DMS53 treated with DMSO at 0.1 percent for 48 hours (cell line): ENCODE measurements at regions not wholly inside any gene's neighbourhood (a gene's known extent, or its start where the extent isn't known, plus 50 kb on each side); places are given as distances from the start of the nearest gene placed in this dataset.
A peak's percentile ranks its signal among the peaks of the same experiment; 100 is the strongest.

ENCODE experiments used
- DNase-seq: peaks from one replicate; lab custom pipeline; 2025; ENCODE audit not compliant: unreplicated experiment; lab: John Stamatoyannopoulos, UW

- no peak for DNase-seq
These were observed 74.9 kb downstream of the MIAT start for GRCh38 chr22:26732284-26732683.

GRCh38 chr22:26734339-26735018, 77.1 kb downstream of the MIAT start:
- no peak for DNase-seq

- no peak for DNase-seq
These were observed 77.6 kb downstream of the MIAT start for GRCh38 chr22:26735019-26735409.

GRCh38 chr22:26737262-26737661, 79.9 kb downstream of the MIAT start:
- DNase-seq: no peak

- DNase-seq: no peak
These were observed 82.9 kb downstream of the MIAT start for GRCh38 chr22:26740253-26740652.

GRCh38 chr22:26743149-26743548, 85.8 kb downstream of the MIAT start:
- no peak for DNase-seq

GRCh38 chr22:26744892-26745808, 87.8 kb downstream of the MIAT start:
- DNase-seq: no peak

- no peak for DNase-seq
These were observed 88.9 kb downstream of the MIAT start for GRCh38 chr22:26746311-26746710.

- no peak for DNase-seq
These were observed 91.5 kb downstream of the MIAT start for GRCh38 chr22:26748845-26749244.

GRCh38 chr22:26751217-26751616, 93.8 kb downstream of the MIAT start:
- no peak for DNase-seq

- DNase-seq: no peak
These were observed 95.9 kb downstream of the MIAT start for GRCh38 chr22:26753125-26753862.

- no peak for DNase-seq
These were observed 99.4 kb downstream of the MIAT start for GRCh38 chr22:26756675-26757293.

GRCh38 chr22:26757496-26757895, 100.1 kb downstream of the MIAT start:
- DNase-seq: no peak

- DNase-seq: no peak
These were observed 105.4 kb downstream of the MIAT start for GRCh38 chr22:26762503-26763472.

- peak; percentile 76 for DNase-seq
These were observed 106.4 kb downstream of the MIAT start for GRCh38 chr22:26763633-26764361.

GRCh38 chr22:26766510-26767350, 109.3 kb downstream of the MIAT start:
- DNase-seq: no peak

- DNase-seq: no peak
These were observed 110.2 kb downstream of the MIAT start for GRCh38 chr22:26767351-26768155.

GRCh38 chr22:26768156-26768515, 110.7 kb downstream of the MIAT start:
- DNase-seq: no peak
